Occipital lobe (tissue), 1 donor: ENCODE measurements at regions not wholly inside any gene's neighbourhood (a gene's known extent, or its start where the extent isn't known, plus 50 kb on each side); places are given as distances from the start of the nearest gene placed in this dataset.

ENCODE experiments used
- DNase-seq: peaks from one replicate; lab custom pipeline; 2025; lab: John Stamatoyannopoulos, UW

DNA sequence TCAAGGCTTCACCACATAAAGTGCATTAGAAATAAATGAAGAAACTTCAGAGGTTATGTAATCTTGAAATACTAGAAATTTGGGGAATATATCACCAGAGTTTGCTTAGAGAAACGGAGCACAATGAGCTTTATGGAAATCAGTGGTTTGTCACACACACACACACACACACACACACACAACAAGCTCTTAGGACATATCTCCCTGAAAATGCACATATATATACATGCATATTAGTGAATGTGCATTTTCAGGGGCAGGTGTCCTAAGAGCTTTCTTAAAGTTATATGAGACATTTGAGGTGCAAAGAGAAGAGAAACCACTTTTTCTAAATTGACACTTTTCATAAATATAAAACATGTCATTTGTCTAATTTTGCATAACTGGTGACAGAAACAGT lies 93.7 kb upstream of the CARD18 start:
- no peak for DNase-seq

DNA sequence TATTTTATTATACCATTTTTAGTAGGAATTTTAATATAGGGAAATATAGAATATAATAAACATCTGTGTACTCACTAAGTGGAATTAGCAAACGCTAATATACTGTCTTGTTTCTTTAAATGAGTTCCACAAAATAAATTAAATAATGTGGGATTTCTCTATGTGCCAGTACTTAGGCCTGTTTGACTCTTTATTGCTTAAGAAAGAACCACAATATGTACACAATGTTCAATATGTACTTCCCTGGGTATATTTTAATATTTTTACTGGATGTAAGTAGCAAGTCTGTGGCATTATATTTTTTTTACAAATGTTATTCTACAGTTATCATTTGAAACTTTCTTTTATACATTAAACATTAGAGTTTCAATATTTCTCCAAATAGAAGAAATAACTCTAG lies 92.5 kb upstream of the CARD18 start:
- no peak for DNase-seq

DNA sequence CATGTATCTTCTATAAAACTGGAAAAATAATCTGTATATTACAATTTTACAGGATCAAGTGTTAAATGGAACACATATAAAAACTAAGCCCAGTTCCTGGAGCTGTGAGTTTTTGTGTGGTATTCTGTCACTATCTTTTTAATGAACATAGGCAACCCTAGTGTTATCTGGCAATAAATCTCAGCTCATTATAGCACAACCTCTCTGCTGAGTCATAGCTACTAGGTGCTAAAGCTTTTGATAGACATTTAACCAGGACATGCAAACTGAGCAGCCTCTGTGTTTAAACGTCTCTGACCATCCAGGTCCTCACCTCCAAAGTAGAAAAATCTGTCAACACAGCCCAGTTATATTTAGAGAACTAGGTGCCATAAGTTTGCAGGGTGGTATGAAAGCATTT lies 91.0 kb upstream of the CARD18 start:
- DNase-seq, result no peak

DNA sequence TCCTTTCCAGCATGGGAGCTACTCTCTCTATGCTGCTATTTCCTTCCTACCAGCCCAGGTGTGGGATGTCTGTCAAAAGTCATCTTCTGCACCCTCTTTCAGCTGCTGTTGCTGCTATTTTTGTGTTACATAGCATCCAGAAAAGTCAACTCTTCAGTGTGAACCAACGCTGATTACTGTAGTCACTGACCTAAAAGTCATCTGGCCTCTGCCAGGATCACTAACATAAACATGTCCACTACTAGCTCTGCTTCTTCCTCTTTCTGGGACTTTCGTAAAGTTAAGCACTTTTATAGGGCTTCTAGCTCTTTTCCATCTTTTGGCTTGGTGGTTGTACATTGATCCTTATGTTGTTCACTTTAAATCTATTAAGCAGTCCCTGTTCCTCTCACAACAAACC lies 90.2 kb upstream of the CARD18 start:
- DNase-seq, result no peak

DNA sequence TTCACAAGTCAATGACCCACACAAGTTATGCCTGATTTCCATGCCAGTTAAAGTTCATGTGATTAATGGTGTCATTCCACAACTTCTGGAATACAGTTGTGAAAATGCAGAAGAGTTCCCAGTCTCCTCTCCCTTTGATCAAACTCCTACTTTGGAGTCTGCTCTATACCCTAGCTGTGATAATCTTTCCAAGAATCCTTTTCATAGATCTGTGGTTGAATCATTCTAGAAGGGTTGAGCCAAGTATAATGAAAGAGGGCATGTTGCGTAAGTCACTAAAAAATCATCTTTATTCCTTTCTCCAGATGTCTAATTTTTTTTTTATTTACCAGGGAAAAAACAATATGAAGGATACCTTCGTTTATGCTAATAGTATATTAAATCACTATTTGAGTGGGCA lies 89.7 kb upstream of the CARD18 start:
- no peak for DNase-seq

DNA sequence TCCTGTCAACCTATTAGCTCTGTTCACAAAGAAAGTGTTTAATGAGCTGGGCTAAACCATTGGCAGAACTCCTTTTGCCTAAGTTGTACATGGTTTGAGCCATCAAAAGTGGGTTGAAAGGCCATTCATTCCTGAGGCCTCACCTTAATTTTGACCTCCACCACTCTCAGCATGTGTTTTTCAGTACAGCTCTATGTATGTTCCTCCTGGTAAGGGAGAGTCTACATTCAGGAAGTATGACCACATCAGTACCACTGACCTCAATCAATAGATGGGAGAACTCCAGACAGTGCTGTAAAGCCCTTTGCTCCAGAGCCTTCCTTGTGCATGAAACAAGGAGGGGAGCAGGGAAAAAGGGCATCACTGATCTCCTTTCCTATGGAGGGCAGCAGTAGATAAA lies 87.8 kb upstream of the CARD18 start:
- no peak for DNase-seq

DNA sequence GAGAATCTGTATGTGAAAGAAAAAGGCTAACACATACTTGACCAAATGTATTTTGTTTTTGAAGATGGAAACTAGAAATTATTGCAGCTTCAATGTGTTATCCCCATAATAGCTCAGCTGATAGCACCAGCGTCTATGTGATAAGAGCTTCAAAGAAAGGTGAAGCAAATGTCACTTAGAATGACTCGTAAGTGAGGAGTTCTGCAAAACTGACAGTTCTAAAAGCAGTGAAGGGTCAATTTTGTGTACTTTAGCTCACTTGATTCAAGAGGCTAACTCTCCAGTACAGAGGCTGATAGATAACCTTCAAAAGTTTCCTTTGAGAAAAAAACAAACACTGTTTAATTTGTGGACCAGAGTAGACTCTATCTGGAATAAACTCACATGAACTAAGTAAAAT lies 87.2 kb upstream of the CARD18 start:
- no peak for DNase-seq

DNA sequence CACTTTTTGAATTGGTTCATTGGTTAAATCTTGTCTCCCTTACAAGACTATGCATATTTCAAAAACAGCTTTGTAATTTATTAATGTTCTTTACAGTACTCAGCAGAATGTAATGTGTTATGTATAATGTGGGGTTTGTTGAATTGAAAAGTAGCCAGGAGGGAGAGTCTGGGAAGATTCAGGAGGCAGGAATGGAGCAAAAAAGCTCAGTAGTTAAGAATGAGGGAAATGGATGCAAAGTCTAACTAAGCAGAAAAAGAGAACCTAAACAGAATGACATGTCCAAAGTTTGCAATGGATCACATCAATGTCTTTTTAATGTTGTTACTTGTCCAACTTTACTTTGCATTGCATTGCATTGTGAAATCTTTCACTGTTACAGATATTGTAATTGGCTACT lies 86.5 kb upstream of the CARD18 start:
- no peak for DNase-seq

DNA sequence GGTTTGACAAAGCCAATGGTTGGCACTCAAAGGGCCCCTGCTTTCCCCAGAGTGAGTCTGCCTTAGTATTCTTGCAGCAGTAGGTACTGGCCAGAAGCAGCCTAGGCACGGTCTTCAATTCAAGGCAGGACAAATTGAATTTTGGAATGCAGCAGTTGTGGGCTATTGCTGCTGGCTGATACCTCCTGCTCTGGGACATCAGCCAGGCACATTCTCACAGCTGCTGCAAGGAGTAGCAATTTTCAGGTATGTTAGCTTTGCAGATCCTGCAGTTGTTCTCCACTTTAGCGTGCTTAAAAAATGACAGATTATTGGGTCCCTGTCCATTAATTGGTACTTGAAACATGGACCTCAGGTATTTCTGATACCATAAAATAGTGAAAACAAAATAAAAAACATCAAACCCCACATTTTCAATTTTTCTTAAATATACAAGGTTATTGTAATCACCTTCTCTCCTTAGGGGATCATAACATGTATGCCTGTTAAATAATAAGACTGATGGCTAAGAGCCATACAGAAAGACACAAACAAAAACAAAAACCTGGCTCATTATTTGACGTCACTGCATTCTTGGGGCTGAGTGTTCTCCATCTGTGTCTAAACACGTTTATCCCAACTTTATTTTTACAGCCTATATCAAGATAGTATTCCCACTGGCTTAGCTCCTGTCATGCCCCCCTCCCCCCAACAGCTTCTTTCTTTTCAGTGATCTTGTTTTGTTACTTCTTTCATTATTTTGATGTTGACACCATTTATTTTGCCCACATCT lies 85.1 kb upstream of the CARD18 start:
- DNase-seq, result no peak

DNA sequence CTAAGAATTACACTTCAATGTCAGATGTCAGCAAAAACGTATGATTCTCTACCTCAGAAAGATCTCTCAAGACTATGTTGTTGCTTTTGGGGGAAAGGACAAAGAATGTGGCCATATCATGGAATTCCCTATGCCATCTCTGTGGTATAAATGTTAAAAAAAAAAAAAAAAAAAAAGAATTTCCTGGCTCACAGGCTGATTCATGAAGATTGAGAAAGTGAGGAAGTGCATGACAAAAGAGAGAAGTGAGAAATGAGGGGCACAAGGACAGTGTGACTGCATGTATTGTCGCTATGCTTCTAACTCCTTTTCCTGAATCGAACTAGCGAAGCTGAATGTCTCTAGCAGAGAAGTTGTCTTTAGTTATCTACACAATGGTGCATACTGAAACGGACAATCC lies 80.6 kb upstream of the CARD18 start:
- DNase-seq, result no peak

DNA sequence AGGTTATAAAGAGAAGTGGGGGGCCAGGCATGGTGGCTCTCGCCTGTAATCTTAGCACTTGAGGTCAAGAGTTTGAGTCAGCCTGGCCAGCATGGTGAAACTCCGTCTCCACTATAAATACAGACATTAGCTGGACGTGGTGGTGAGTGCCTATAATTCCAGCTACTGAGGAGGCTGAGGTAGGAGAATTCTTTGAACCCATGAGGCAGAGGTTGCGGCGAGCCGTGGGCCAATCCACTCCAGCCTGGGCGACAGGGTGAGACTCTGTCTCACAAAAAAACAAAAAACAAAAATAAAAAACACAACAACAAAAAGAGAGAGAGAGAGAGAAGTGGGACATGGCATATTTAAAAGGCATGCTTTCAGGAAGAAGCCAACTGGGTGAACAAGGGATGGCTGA lies 80.1 kb upstream of the CARD18 start:
- no peak for DNase-seq

DNA sequence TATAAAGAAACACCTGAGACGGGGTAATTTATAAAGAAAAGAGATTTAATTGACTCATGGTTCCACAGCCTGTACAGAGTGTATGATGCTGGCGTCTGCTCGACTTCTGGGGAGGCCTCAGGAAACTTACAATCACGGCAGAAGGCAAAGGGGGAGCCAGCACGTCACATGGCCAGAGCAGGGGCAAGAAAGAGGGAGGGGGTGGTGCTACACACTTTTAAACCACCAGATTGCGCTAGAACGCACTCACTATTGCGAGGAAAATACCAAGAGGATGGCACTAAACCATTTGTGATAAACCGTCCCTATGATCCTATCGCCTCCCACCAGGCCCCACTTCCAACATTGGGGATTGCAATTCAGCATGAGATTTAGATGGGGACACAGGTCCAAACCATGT lies 79.7 kb upstream of the CARD18 start:
- no peak for DNase-seq

DNA sequence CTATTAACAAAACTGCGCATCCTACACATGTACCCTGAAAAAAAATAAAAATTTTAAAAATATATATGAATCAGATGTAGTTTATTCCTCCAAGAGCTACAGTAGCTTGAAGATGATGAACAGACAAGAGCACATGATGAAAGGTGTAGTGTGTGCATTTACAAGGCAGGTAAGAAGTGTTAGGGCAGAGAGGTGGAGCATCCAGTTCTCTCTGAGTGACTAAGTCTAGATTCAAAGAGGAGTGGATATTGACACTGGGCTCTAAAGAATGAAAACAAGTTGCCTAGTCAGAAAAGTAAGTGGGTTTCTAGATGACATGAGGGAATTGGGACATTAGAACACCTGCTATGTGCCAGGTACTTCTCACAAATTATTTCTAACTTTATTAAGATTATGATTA lies 76.0 kb upstream of the CARD18 start:
- DNase-seq, result no peak

DNA sequence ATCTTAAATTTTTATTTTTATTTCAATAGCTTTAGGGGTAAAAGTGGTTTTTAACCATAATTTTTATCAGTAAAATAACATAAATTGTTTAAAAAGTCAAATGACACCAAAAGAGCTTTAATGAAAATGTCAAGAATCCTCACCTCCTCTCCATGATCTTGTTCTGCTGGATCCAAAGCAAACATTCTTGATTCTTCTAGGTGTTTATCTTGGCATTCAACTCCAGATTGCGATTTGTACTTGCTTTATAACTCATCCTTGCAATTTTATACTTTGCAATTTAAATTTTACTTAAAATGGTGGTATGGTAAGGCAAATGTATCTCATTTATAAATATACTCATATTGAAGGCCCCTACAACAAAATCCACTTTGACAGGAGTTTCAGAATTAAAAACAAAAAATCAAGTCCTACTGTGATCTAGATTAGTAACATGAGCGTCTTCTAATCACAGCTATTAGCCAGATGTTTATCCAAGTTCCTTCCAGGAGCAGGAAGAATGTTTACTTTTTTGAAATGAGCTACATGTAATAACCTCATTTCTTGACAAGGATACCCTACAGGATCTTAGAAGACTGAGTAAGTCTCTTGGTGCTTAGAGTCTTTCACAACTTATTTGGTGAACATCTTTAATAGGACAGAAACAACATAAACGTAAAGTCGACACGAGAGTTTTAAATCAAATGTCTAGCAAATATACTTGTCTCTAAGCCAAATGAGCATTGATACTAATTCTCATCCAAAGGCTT lies 72.4 kb upstream of the CARD18 start:
- no peak for DNase-seq

DNA sequence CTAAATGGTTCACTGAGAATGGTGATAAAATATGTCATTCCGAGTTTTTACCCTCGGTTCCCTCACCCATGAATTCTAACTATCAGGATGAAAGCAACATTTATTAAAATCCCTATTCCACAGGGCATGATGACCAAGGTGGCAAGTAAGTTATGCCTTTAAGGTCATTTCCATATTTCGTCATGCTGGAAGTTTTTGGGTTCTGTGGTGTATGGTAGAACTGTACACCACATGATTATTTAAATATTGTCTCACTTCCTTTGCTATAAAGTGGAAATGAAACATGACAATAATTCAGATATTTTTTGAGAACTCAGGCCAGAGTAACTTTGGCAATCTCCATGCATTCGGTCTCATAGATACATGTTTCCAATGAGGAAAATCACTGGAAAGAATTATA lies 68.5 kb upstream of the CARD18 start:
- DNase-seq, result no peak

DNA sequence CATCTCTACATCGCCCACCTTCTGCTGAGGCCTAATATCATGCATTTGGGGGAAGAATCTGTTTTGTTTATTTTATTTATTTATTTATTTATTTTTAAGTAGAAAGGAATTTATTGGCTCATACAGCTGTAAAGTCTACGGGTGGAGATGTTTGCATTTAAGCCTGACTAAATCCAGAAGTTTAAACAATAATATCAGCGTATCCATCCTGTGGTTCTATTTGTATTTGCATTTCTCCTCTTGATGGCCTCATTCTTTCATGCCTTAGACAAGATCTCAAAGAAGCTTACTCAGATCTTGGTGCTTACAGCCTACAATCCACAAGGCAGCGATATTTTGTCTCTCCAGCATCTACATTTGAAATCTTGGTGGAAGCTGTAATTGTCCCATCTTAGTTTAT lies 67.1 kb upstream of the CARD18 start:
- DNase-seq, result no peak

DNA sequence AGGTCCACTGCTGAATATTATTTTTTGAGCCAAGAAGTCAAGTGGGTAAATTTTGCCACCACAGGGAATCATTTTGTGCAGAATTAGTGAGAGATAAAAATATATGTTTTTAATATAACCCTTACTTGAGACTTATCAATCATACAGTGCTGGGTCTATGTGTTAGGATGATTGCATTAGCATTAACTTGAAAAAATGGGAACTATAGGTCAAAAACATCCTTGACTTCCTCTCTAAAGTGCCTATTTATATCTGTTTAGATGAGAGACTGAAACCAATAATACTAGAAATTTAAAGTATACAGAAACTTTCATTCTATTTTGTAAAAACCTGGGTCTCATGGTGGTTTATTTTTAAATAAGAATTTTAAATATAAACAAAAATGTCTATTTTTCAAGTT lies 65.1 kb upstream of the CARD18 start:
- no peak for DNase-seq

DNA sequence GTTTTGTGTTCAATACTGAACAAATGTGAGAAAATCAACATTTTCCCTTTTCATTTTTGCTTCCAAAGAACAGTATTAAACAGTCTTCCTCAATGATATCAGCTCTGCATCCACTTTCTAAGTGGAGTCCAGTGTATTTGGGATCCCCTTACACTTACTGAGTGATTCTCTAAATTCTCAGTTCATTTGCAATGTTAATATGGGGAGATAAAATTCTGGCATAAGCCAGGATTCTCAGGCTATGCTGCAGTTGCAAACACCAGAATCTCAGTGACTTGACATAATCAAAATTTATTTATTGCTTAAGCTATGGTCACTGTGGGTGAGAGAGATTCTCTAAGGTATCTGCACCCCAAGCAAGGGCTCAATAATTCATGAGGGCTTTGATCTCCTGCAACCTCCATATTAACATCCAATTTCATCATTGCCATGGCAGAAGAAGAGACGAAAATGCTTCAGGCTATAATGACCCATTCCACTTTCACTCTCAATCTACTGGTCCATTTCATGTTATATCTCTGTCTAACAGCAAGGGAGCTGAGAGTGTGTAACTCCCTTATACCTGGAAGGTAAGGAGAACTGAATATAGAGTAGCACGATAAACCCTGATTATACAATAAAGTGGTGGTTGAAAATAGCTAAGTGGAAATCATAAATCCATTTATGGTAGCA lies 64.1 kb upstream of the CARD18 start:
- DNase-seq, result no peak

DNA sequence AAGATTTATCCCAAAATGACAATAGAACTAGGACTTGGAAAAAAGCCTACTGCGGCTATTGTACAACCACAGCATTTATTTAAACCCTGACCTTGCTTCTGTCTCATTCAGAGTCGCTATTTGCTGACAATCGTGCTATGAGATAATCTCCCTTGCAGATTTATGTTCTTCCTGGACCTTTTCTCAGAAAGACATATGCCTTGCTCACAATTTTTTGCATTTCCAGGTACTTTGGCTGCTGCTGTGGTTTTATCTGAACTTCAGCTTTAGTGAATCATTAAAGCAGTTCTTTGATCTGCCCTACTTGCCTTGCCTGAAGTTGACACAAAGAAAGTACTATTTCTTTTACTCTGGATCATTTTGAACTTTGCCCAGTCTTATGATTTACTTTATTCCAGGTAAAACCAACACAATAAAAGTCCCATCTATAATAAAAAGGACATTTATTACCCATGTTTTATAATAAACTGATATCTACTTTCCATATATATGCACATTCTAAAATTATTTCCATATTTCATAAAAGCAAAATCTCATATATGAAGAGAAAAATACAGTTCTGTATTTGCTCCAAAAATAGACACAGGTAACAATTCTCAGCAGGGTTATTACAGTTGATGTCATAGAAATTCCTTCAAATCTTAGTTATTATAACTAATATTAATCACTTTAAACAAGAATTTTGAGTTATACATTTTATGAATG lies 63.4 kb upstream of the CARD18 start:
- no peak for DNase-seq

DNA sequence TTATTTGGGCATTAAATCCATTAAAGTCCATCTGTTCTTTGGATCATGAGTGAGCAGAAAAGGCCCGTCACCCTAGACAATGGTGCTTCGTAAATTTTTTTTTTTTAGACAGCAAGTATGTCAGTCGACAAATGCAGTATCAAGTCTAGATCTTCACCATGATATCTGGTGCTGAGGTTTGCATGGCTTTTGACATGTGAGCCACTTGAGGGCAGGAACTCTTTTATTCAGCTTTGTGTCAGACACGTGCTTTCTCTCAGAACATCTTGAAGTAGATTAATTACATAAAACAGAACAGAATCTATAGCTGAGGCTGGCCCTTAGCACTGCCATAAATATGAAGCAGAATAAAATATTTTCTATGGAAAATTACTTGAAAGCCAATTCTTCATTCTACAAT lies 62.9 kb upstream of the CARD18 start:
- DNase-seq, result no peak

DNA sequence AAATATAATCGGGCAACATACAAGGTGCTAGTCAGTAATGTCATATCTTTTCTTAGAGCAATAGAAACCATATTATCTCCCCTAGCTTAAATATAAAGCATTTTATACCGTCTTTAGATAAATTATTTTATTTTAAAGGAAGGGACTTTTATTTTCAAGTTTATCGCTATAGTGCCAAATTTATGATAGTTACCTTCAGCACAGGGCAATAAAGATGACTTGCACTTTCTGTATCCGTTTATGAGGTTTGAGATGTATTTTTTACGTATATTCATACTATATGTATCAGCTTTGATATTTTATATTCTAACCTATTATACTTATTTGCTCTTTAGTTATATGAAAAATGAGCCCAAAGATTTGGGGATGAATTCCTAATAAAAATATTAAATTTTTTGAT lies 61.6 kb upstream of the CARD18 start:
- DNase-seq, result no peak
